ENCODE measurements at regions not wholly inside any gene's neighbourhood (a gene's known extent, or its start where the extent isn't known, plus 50 kb on each side); places are given as distances from the start of the nearest gene placed in this dataset.

GRCh38 chr11:31863170-31863832 is 52.2 kb upstream of the PAX6 start:
- TF ChIP-seq EZH2phosphoT487 (IDR thresholded peaks at IDR 0.05; ENCODE audit: borderline replicate concordance) (no peak), CTCF (conservative IDR thresholded peaks at IDR 0.05; ENCODE audit: low read length) (no peak)
- Histone ChIP-seq H3K9ac (ENCODE audit: low read depth, low read length, poor library complexity, severe bottlenecking) (no peak overlapping the region), H3K27me3 (ENCODE audit: insufficient read depth, low read length, poor library complexity, severe bottlenecking) (no peaks in the 10 kb centered on the region), H3K4me2 (ENCODE audit: low read depth, low read length, poor library complexity, severe bottlenecking) (no peak overlapping the region), H3K9me2 (replicated peaks; ENCODE audit: low read depth, low read length) (no peaks in the 10 kb centered on the region), H3K79me2 (ENCODE audit: insufficient read depth, low read length) (no peaks in the 10 kb centered on the region), H4K20me1 (ENCODE audit: insufficient read depth, low read length, poor library complexity, severe bottlenecking) (no peaks in the 10 kb centered on the region), H3K36me3 (ENCODE audit: insufficient read depth, low read length) (no peaks in the 10 kb centered on the region), H2AFZ (ENCODE audit: low read length) (no peak overlapping the region), H3F3A (ENCODE audit: low read depth) (no peaks in the 10 kb centered on the region), H3K9me3 (ENCODE audit: insufficient read depth, low read depth, low read length) (no peaks in the 10 kb centered on the region), H3K4me1 (ENCODE audit: insufficient read depth, low read length, poor library complexity, severe bottlenecking) (no peaks in the 10 kb centered on the region), H3K4me3 (ENCODE audit: low read length, poor library complexity, severe bottlenecking) (no peak overlapping the region)

GRCh38 chr11:31861011-31861410 is 49.9 kb upstream of the PAX6 start:
- no peaks in the 10 kb centered on the region for H3K9me2 ChIP-seq (replicated peaks; ENCODE audit: low read depth, low read length)
- H2AFZ ChIP-seq (ENCODE audit: low read length) = no peak overlapping the region
- no peaks in the 10 kb centered on the region for H4K20me1 ChIP-seq (ENCODE audit: insufficient read depth, low read length, poor library complexity, severe bottlenecking)
- no peaks in the 10 kb centered on the region for H3K79me2 ChIP-seq (ENCODE audit: insufficient read depth, low read length)
- H3K36me3 ChIP-seq (ENCODE audit: insufficient read depth, low read length) = no peaks in the 10 kb centered on the region
- H3K4me2 ChIP-seq (ENCODE audit: low read depth, low read length, poor library complexity, severe bottlenecking) = no peak overlapping the region
- H3K27me3 ChIP-seq (ENCODE audit: insufficient read depth, low read length, poor library complexity, severe bottlenecking) = no peaks in the 10 kb centered on the region
- H3K4me1 ChIP-seq (ENCODE audit: insufficient read depth, low read length, poor library complexity, severe bottlenecking) = no peaks in the 10 kb centered on the region
- H3K9ac ChIP-seq (ENCODE audit: low read depth, low read length, poor library complexity, severe bottlenecking) = no peak overlapping the region
- no peak overlapping the region for H3K4me3 ChIP-seq (ENCODE audit: low read length, poor library complexity, severe bottlenecking)
- no peaks in the 10 kb centered on the region for H3K9me3 ChIP-seq (ENCODE audit: insufficient read depth, low read depth, low read length)
- H3F3A ChIP-seq (ENCODE audit: low read depth) = no peaks in the 10 kb centered on the region
- no peak for TF ChIP-seq EZH2phosphoT487 (IDR thresholded peaks at IDR 0.05; ENCODE audit: borderline replicate concordance)

All from Loucy (cell line).